ENCODE measurements at regions not wholly inside any gene's neighbourhood (a gene's known extent, or its start where the extent isn't known, plus 50 kb on each side); places are given as distances from the start of the nearest gene placed in this dataset.

GRCh38 chr14:25658988-25659387, 609.0 kb upstream of the STXBP6 start:
- DNase-seq (ENCODE audit: low read depth in 1 of 2, low spot score in 1 of 2): no peak
- 2% methylated on average over 2 of the region's 2 CpGs for WGBS (ENCODE audit: missing lambda C conversion rate)
- ChIA-PET CTCF (no interaction called here), POLR2A (no interaction called here)
- ATAC-seq: no peak
- no peaks in the 10 kb centered on the region for H3K4me1 ChIP-seq
- H3K27ac ChIP-seq: no peak overlapping the region
- no peaks in the 10 kb centered on the region for H3K9me3 ChIP-seq
- FAIRE-seq: no peak
- no peak overlapping the region for H3K4me2 ChIP-seq
- H3K4me3 ChIP-seq: no peak overlapping the region
- no peak for TF ChIP-seq E2F6 (IDR thresholded peaks at IDR 0.05; ENCODE audit: borderline replicate concordance, low read depth)
- no peak for TF ChIP-seq RARB (CRISPR knock-in tag; IDR thresholded peaks at IDR 0.05)

- no peak for FAIRE-seq
- H3K4me3 ChIP-seq: no peak overlapping the region
- H3K9me3 ChIP-seq: no peaks in the 10 kb centered on the region; the same call in 2 of the 3 replicates
- no peak overlapping the region for H3K27ac ChIP-seq
- POLR2A ChIA-PET: no interaction called here
- no peak for DNase-seq (ENCODE audit: low read depth in 1 of 2, low spot score in 1 of 2)
- no peak for ATAC-seq
- CTCF ChIA-PET: no interaction called here
- WGBS (ENCODE audit: missing lambda C conversion rate): 0% methylated on average over 2 of the region's 2 CpGs
- no peak overlapping the region for H3K4me2 ChIP-seq
- no peak for TF ChIP-seq CHD4 (IDR thresholded peaks at IDR 0.05; ENCODE audit: borderline replicate concordance)
- TF ChIP-seq CHD2 (IDR thresholded peaks at IDR 0.05; ENCODE audit: low read length, partially characterized antibody): no peak
- no peak for TF ChIP-seq ZSCAN20 (CRISPR knock-in tag; IDR thresholded peaks at IDR 0.05)
- TF ChIP-seq ATOH8 (CRISPR knock-in tag; IDR thresholded peaks at IDR 0.05; ENCODE audit: low read depth): no peak
- no peak for TF ChIP-seq CBX8 (IDR thresholded peaks at IDR 0.05)
- no peak for TF ChIP-seq BCL3 (IDR thresholded peaks at IDR 0.05)
- no peak for TF ChIP-seq GATA3 (IDR thresholded peaks at IDR 0.05; ENCODE audit: borderline replicate concordance)
- no peaks in the 10 kb centered on the region for H3K4me1 ChIP-seq
Measured at GRCh38 chr14:25630447-25630846, 580.5 kb upstream of the STXBP6 start.

- no peaks in the 10 kb centered on the region; the same call in 2 of the 3 replicates for H3K9me3 ChIP-seq
- H3K4me2 ChIP-seq: no peak overlapping the region
- CTCF ChIA-PET: no interaction called here
- no peak for DNase-seq (ENCODE audit: low read depth in 1 of 2, low spot score in 1 of 2)
- no peak for ATAC-seq
- no peak for TF ChIP-seq MAFK (IDR thresholded peaks at IDR 0.05; ENCODE audit: partially characterized antibody)
- TF ChIP-seq MAZ (IDR thresholded peaks at IDR 0.05; ENCODE audit: borderline replicate concordance, low read depth, low read length): no peak
- no peak for TF ChIP-seq RAD21 (conservative IDR thresholded peaks at IDR 0.05 in 1 of 2, IDR thresholded peaks at IDR 0.05 in 1 of 2)
- WGBS (ENCODE audit: missing lambda C conversion rate): 5% methylated on average over 2 of the region's 2 CpGs
- no peak for FAIRE-seq
- POLR2A ChIA-PET: no interaction called here
- H3K4me1 ChIP-seq: no peaks in the 10 kb centered on the region
- no peak overlapping the region for H3K4me3 ChIP-seq
- no peak overlapping the region for H3K27ac ChIP-seq
Measured at GRCh38 chr14:25628978-25629377, 579.0 kb upstream of the STXBP6 start.

GRCh38 chr14:25628390-25628789, 578.4 kb upstream of the STXBP6 start:
- Histone ChIP-seq H3K9me3 (no peaks in the 10 kb centered on the region; the same call in 2 of the 3 replicates), H3K4me1 (no peaks in the 10 kb centered on the region), H3K27ac (no peak overlapping the region), H3K4me2 (no peak overlapping the region), H3K4me3 (no peak overlapping the region)
- ATAC-seq (no peak), DNase-seq (ENCODE audit: low read depth in 1 of 2, low spot score in 1 of 2) (no peak), FAIRE-seq (no peak)
- ChIA-PET CTCF (no interaction called here), POLR2A (no interaction called here)
- TF ChIP-seq ZC3H11A (IDR thresholded peaks at IDR 0.05): no peak
- TF ChIP-seq MAFK (IDR thresholded peaks at IDR 0.05; ENCODE audit: partially characterized antibody): no peak
- TF ChIP-seq POLR2A (IDR thresholded peaks at IDR 0.05; ENCODE audit: low read length): no peak
- TF ChIP-seq MAZ (IDR thresholded peaks at IDR 0.05; ENCODE audit: borderline replicate concordance, low read depth, low read length): no peak
- no peak for TF ChIP-seq RAD21 (conservative IDR thresholded peaks at IDR 0.05 in 1 of 2, IDR thresholded peaks at IDR 0.05 in 1 of 2)
- WGBS (ENCODE audit: missing lambda C conversion rate): 39% methylated on average over 2 of the region's 2 CpGs

GRCh38 chr14:25626986-25627385, 577.0 kb upstream of the STXBP6 start:
- Histone ChIP-seq H3K9me3 (no peaks in the 10 kb centered on the region; the same call in 2 of the 3 replicates), H3K27ac (no peak overlapping the region), H3K4me1 (no peaks in the 10 kb centered on the region), H3K4me3 (no peak overlapping the region), H3K4me2 (no peak overlapping the region)
- ChIA-PET CTCF (no interaction called here), POLR2A (no interaction called here)
- DNase-seq (ENCODE audit: low read depth in 1 of 2, low spot score in 1 of 2) (no peak), FAIRE-seq (no peak), ATAC-seq (no peak)
- no peak for TF ChIP-seq PBX3 (IDR thresholded peaks at IDR 0.05)
- TF ChIP-seq RNF2 (IDR thresholded peaks at IDR 0.05; ENCODE audit: borderline replicate concordance, low read depth): no peak
- no peak for TF ChIP-seq MAZ (IDR thresholded peaks at IDR 0.05; ENCODE audit: borderline replicate concordance, low read depth, low read length)
- no peak for TF ChIP-seq PHF8 (IDR thresholded peaks at IDR 0.05; ENCODE audit: borderline replicate concordance, low read depth)
- no peak for TF ChIP-seq KDM5A (IDR thresholded peaks at IDR 0.05)
- no peak for TF ChIP-seq USF2 (IDR thresholded peaks at IDR 0.05)
- TF ChIP-seq ZSCAN20 (CRISPR knock-in tag; IDR thresholded peaks at IDR 0.05): no peak
- TF ChIP-seq CTCF (IDR thresholded peaks at IDR 0.05): no peak
- 2% methylated on average over 2 of the region's 2 CpGs for WGBS (ENCODE audit: missing lambda C conversion rate)
